H1 (cell line): ENCODE measurements at regions not wholly inside any gene's neighbourhood (a gene's known extent, or its start where the extent isn't known, plus 50 kb on each side); places are given as distances from the start of the nearest gene placed in this dataset.

Experiments
- EGR1 ChIP-seq: IDR thresholded peaks from 2 replicates; pipeline ENCODE4 v1.6.1; 2011; ENCODE audit warnings: low read depth, low read length, borderline replicate concordance
- EP300 ChIP-seq, 2 experiments: IDR thresholded peaks; 1 replicate in 1 of 2; 2 replicates in 1 of 2; pipeline ENCODE4 v1.6.1; 2011 to 2012; ENCODE audit warnings: low read depth in 2 of 2, low read length in 2 of 2, mild to moderate bottlenecking in 2 of 2, borderline replicate concordance in 1 of 2, inconsistent platforms in 1 of 2, moderate library complexity in 1 of 2
- EZH2 ChIP-seq: fragments of 200-600 bp; sonication (generic); IDR thresholded peaks from 2 replicates; pipeline ENCODE4 v1.7.1; 2012; ENCODE audit warnings: low read depth, mild to moderate bottlenecking, moderate library complexity, low read length, inconsistent platforms; ENCODE audit not compliant: severe bottlenecking
- MAFK ChIP-seq: IDR thresholded peaks from 2 replicates; pipeline ENCODE4 v1.6.1; 2012; ENCODE audit warnings: low read depth, mild to moderate bottlenecking, improper control_type of control experiment, low read length
- POLR2AphosphoS5 ChIP-seq: IDR thresholded peaks from 2 replicates; pipeline ENCODE4 v1.6.1; 2011; ENCODE audit warnings: low read depth, low read length
- SRF ChIP-seq: IDR thresholded peaks from 2 replicates; pipeline ENCODE4 v1.6.1; 2011; ENCODE audit warnings: mild to moderate bottlenecking, low read depth, low read length, moderate library complexity
- TAF1 ChIP-seq: IDR thresholded peaks from 2 replicates; pipeline ENCODE4 v1.6.1; 2011; ENCODE audit warnings: mild to moderate bottlenecking, low read depth, low read length
- TAF7 ChIP-seq: optimal IDR thresholded peaks from 2 replicates; pipeline ENCODE3; 2011; ENCODE audit warnings: low read depth, mild to moderate bottlenecking, inconsistent platforms, low read length, moderate library complexity, borderline replicate concordance

DNA sequence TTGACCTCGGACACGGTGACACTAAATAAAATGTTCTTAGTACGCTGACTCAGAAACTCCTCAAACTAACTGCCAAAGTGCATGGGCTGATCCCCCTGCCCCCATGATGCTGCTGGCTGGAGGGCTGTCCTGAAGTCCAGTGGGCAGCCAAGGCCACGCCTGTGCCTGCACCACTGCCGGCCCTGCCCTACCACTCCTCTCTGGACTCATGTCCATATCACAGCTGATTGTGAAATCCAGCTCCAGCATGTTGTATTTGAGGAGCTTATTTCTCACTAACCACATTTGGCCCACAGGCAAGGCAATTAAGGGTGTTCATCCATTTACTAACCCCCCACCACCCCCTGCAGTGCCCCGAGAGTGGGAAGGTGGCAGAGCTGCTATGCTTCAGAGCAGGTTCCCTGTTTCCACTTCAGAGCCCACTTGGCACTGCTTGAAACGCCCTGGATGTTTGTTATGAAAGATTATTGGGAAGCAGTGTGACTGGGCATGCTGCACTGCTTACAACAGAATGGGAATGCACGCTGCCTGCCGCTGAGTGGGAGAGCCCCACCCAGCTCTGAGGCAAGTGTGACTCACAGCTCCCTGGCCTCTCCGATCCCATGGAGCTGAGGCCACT lies 114.0 kb downstream of the UQCRFS1 start:
- TF ChIP-seq TAF1 (no peak), TAF7 (no peak), POLR2AphosphoS5 (no peak), MAFK (no peak), EGR1 (no peak), SRF (no peak), EP300 (IDR thresholded peaks at IDR 0.05; ENCODE audit: borderline replicate concordance in 1 of 2, low read depth in 2 of 2, low read length in 2 of 2) (no peak), EZH2 (no peak)
